ENCODE measurements at regions not wholly inside any gene's neighbourhood (a gene's known extent, or its start where the extent isn't known, plus 50 kb on each side); places are given as distances from the start of the nearest gene placed in this dataset.

- TF ChIP-seq EGR1 (IDR thresholded peaks at IDR 0.05) = no peak
- no peak for TF ChIP-seq EP300 (IDR thresholded peaks at IDR 0.05; ENCODE audit: borderline replicate concordance)
- no peak for TF ChIP-seq MAX (IDR thresholded peaks at IDR 0.05)
- TF ChIP-seq RAD21 (IDR thresholded peaks at IDR 0.05; ENCODE audit: low read depth) = no peak
- no peak for TF ChIP-seq TAF1 (IDR thresholded peaks at IDR 0.05; ENCODE audit: low read depth)
- no peak for TF ChIP-seq TCF12 (IDR thresholded peaks at IDR 0.05; ENCODE audit: low read depth)
- TF ChIP-seq CREB1 (IDR thresholded peaks at IDR 0.05; ENCODE audit: low read depth) = no peak
- no peak for TF ChIP-seq NFIC (IDR thresholded peaks at IDR 0.05)
- no peak for TF ChIP-seq FOXM1 (IDR thresholded peaks at IDR 0.05; ENCODE audit: borderline replicate concordance, low read depth)
- TF ChIP-seq REST (IDR thresholded peaks at IDR 0.05; ENCODE audit: low read depth) = no peak
- TF ChIP-seq USF1 (IDR thresholded peaks at IDR 0.05) = no peak
- no peak for TF ChIP-seq YY1 (IDR thresholded peaks at IDR 0.05; ENCODE audit: low read depth)
- no peak for TF ChIP-seq ZBTB7A (IDR thresholded peaks at IDR 0.05; ENCODE audit: low read depth)
- no peak for TF ChIP-seq TEAD4 (IDR thresholded peaks at IDR 0.05)
- no peak for TF ChIP-seq CEBPB (IDR thresholded peaks at IDR 0.05)
These were observed 358.2 kb upstream of the MEOX2 start for GRCh38 chr7:16044645-16045044.

GRCh38 chr7:16040346-16040745 is 353.9 kb upstream of the MEOX2 start:
- TF ChIP-seq ZBTB7A (IDR thresholded peaks at IDR 0.05; ENCODE audit: low read depth) (no peak), MAX (IDR thresholded peaks at IDR 0.05) (no peak), TEAD4 (IDR thresholded peaks at IDR 0.05) (no peak), REST (IDR thresholded peaks at IDR 0.05; ENCODE audit: low read depth) (no peak), NFIC (IDR thresholded peaks at IDR 0.05) (no peak), CEBPB (IDR thresholded peaks at IDR 0.05) (no peak), EP300 (IDR thresholded peaks at IDR 0.05; ENCODE audit: borderline replicate concordance) (no peak), CREB1 (IDR thresholded peaks at IDR 0.05; ENCODE audit: low read depth) (no peak), TCF12 (IDR thresholded peaks at IDR 0.05; ENCODE audit: low read depth) (no peak), FOXM1 (IDR thresholded peaks at IDR 0.05; ENCODE audit: borderline replicate concordance, low read depth) (no peak), YY1 (IDR thresholded peaks at IDR 0.05; ENCODE audit: low read depth) (no peak), EGR1 (IDR thresholded peaks at IDR 0.05) (no peak), RAD21 (IDR thresholded peaks at IDR 0.05; ENCODE audit: low read depth) (no peak)

GRCh38 chr7:16038906-16039305 is 352.4 kb upstream of the MEOX2 start:
- TF ChIP-seq TEAD4 (IDR thresholded peaks at IDR 0.05) (no peak), USF1 (IDR thresholded peaks at IDR 0.05) (no peak), TCF12 (IDR thresholded peaks at IDR 0.05; ENCODE audit: low read depth) (no peak), CEBPB (IDR thresholded peaks at IDR 0.05) (no peak), REST (IDR thresholded peaks at IDR 0.05; ENCODE audit: low read depth) (no peak), NFIC (IDR thresholded peaks at IDR 0.05) (no peak), RAD21 (IDR thresholded peaks at IDR 0.05; ENCODE audit: low read depth) (no peak), MAX (IDR thresholded peaks at IDR 0.05) (no peak), CREB1 (IDR thresholded peaks at IDR 0.05; ENCODE audit: low read depth) (no peak), EP300 (IDR thresholded peaks at IDR 0.05; ENCODE audit: borderline replicate concordance) (no peak), ZBTB7A (IDR thresholded peaks at IDR 0.05; ENCODE audit: low read depth) (no peak), EGR1 (IDR thresholded peaks at IDR 0.05) (no peak), FOXM1 (IDR thresholded peaks at IDR 0.05; ENCODE audit: borderline replicate concordance, low read depth) (no peak), YY1 (IDR thresholded peaks at IDR 0.05; ENCODE audit: low read depth) (no peak), TAF1 (IDR thresholded peaks at IDR 0.05; ENCODE audit: low read depth) (no peak)

- TF ChIP-seq TEAD4 (IDR thresholded peaks at IDR 0.05) = no peak
- no peak for TF ChIP-seq CREB1 (IDR thresholded peaks at IDR 0.05; ENCODE audit: low read depth)
- TF ChIP-seq TCF12 (IDR thresholded peaks at IDR 0.05; ENCODE audit: low read depth) = no peak
- no peak for TF ChIP-seq MAX (IDR thresholded peaks at IDR 0.05)
- TF ChIP-seq RAD21 (IDR thresholded peaks at IDR 0.05; ENCODE audit: low read depth) = no peak
- TF ChIP-seq ZBTB7A (IDR thresholded peaks at IDR 0.05; ENCODE audit: low read depth) = no peak
- TF ChIP-seq EGR1 (IDR thresholded peaks at IDR 0.05) = no peak
- TF ChIP-seq EP300 (IDR thresholded peaks at IDR 0.05; ENCODE audit: borderline replicate concordance) = no peak
- TF ChIP-seq CEBPB (IDR thresholded peaks at IDR 0.05) = no peak
- no peak for TF ChIP-seq YY1 (IDR thresholded peaks at IDR 0.05; ENCODE audit: low read depth)
- no peak for TF ChIP-seq FOXM1 (IDR thresholded peaks at IDR 0.05; ENCODE audit: borderline replicate concordance, low read depth)
- no peak for TF ChIP-seq USF1 (IDR thresholded peaks at IDR 0.05)
- TF ChIP-seq REST (IDR thresholded peaks at IDR 0.05; ENCODE audit: low read depth) = no peak
- no peak for TF ChIP-seq TAF1 (IDR thresholded peaks at IDR 0.05; ENCODE audit: low read depth)
- TF ChIP-seq NFIC (IDR thresholded peaks at IDR 0.05) = no peak
These were observed 348.9 kb upstream of the MEOX2 start for GRCh38 chr7:16035392-16035791.
